Kidney epithelial cell (primary cell): ENCODE measurements at regions not wholly inside any gene's neighbourhood (a gene's known extent, or its start where the extent isn't known, plus 50 kb on each side); places are given as distances from the start of the nearest gene placed in this dataset.

Experiments
- DNase-seq: peaks from one replicate; pipeline ENCODE4 v3.0.0-alpha.2; 2010; ENCODE audit warnings: low read depth
- H3K27me3 ChIP-seq: 2 replicates; pipeline ENCODE4 v1.6.0; 2011; ENCODE audit warnings: low read length; ENCODE audit not compliant: control insufficient read depth, insufficient read depth
- H3K36me3 ChIP-seq: 2 replicates; pipeline ENCODE4 v1.5.1; 2011; ENCODE audit warnings: low read length; ENCODE audit not compliant: control insufficient read depth, insufficient read depth
- H3K4me3 ChIP-seq: 2 replicates; pipeline ENCODE4 v1.5.1; 2011; ENCODE audit warnings: low read depth, mild to moderate bottlenecking, control low read depth, low read length
- TF ChIP-seq, protein P1 (sequence below): IDR thresholded peaks from 2 replicates; pipeline ENCODE4 v1.5.1; 2011; ENCODE audit warnings: mild to moderate bottlenecking, moderate library complexity, low read length, control low read depth, inconsistent platforms; ENCODE audit not compliant: insufficient read depth, poor library complexity, severe bottlenecking

DNA sequence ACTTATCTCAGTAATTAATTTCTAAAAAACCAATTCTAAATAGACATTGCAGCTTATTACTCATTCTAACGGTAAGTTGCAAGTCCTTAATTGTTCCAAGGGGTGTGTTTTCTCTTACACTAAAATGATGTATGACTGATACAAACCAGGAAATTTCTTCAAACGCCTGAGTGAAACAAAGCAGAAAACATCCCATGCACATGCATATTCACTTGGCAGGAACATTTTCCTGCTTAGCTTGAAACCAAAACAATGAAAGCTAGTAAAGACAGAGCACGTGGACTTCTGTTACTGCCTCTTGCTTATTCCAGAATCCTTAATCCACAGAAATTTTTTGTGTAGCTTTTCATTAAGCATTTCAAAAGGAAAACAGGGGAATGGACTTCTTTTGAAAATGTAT is 187.7 kb downstream of the MTERF1 start:
- no peak overlapping the region for H3K4me3 ChIP-seq
- DNase-seq, result no peak
- no peaks in the 10 kb centered on the region for H3K36me3 ChIP-seq
- no peaks in the 10 kb centered on the region for H3K27me3 ChIP-seq
- TF ChIP-seq, protein P1, sequence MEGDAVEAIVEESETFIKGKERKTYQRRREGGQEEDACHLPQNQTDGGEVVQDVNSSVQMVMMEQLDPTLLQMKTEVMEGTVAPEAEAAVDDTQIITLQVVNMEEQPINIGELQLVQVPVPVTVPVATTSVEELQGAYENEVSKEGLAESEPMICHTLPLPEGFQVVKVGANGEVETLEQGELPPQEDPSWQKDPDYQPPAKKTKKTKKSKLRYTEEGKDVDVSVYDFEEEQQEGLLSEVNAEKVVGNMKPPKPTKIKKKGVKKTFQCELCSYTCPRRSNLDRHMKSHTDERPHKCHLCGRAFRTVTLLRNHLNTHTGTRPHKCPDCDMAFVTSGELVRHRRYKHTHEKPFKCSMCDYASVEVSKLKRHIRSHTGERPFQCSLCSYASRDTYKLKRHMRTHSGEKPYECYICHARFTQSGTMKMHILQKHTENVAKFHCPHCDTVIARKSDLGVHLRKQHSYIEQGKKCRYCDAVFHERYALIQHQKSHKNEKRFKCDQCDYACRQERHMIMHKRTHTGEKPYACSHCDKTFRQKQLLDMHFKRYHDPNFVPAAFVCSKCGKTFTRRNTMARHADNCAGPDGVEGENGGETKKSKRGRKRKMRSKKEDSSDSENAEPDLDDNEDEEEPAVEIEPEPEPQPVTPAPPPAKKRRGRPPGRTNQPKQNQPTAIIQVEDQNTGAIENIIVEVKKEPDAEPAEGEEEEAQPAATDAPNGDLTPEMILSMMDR, result no peak

DNA sequence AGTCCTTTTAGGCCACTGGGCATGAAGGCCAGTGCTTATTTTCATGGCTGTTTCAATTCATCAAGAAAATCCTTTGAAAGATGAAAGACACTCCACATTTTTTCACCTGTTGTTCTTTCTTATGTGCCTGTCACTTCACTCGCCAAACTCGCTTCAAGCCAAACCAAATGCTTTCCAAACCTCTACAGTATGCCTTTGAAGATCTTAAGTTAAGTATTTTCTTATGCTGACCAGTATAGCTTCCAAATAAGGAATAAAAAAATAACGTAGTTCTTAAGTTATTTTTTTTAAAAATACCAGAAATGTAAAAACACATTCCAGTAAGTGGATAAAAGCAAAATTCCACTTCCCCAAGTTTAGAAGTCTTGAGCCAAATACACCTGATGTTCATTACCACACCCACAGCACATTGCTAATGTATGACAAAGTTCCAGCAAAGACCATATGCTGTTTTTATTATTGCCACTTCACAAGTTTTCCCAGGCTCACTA is 186.1 kb downstream of the MTERF1 start:
- Histone ChIP-seq H3K4me3 (no peak overlapping the region), H3K27me3 (no peaks in the 10 kb centered on the region), H3K36me3 (no peaks in the 10 kb centered on the region)
- no peak for DNase-seq
- TF ChIP-seq, protein P1, result no peak

DNA sequence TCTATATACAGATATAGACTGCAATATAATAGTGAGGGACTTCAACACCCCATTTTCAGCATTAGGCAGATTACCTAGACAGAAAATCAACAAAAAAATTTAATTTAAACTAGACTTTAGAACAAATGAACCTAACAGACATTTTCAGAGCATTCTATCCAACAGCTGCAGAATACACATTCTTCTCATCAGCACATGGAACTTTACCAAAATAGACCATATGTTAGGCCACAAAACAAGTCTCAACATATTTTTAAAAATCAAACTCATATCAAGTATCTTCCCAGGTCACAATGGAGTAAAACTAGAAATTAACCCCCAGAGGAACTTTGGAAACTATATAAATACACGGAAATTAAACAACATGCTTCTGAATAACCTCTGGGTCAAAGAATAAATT is 169.6 kb downstream of the MTERF1 start:
- no peaks in the 10 kb centered on the region for H3K36me3 ChIP-seq
- H3K27me3 ChIP-seq, result no peaks in the 10 kb centered on the region
- TF ChIP-seq, protein P1, result no peak
- no peak overlapping the region for H3K4me3 ChIP-seq
- DNase-seq, result no peak

DNA sequence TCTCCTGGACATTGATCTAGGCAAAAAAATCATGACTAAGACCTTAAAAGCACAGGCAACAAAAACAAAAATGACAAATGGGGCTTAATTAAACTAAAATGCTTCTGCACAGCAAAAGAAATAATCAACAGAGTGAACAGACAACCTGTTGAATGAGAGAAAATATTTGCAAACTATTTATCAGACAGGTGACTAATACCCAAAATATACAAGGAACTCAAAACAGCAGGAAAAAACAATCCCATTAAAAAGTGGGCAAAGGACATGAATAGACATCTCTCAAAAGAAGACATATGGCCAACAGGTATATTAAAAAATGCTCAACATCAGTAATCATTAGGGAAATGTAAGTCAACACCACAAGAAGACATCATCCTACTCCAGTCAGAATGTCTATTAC is 166.8 kb downstream of the MTERF1 start:
- Histone ChIP-seq H3K4me3 (no peak overlapping the region), H3K27me3 (no peaks in the 10 kb centered on the region), H3K36me3 (no peaks in the 10 kb centered on the region)
- no peak for DNase-seq
- TF ChIP-seq, protein P1, result no peak

DNA sequence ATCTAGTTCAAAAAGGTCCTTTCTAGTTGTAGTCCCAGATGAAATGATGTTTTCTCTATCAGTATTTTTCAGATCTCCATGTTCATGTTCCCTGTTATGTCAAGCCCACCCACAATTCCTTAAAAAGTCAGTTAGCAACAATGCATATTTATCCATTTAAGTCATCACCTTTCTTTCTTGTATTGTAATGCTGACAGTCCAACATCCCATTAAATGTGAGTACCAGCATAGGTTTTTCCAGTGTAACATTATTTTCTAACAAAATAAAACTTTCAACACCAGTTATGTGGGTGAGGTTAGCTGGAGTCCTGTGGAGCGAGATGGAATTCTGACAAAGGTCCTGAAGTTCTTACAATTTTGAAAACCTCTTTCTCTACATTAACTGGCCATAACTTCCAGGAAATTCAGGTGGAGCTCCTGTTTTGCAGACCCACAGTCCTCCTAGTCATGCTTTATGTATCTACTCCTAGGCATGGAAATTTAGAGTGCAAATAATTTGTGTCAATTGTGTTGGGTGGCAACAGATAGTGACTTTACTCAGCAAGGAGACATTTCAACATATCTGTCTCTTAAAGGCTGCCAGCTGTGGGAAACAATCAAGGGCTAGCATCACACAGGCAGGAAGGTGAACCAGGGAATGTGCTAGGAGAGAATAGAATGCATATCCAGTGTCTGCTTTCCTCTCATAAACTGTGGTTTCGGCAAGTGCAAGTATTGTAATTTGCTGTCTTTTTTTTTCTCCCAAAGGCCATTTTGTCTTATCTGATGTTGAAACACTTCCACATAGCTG is 162.6 kb downstream of the MTERF1 start:
- H3K36me3 ChIP-seq, result no peaks in the 10 kb centered on the region
- no peak overlapping the region for H3K4me3 ChIP-seq
- DNase-seq, result no peak
- TF ChIP-seq, protein P1, result no peak
- no peaks in the 10 kb centered on the region for H3K27me3 ChIP-seq

DNA sequence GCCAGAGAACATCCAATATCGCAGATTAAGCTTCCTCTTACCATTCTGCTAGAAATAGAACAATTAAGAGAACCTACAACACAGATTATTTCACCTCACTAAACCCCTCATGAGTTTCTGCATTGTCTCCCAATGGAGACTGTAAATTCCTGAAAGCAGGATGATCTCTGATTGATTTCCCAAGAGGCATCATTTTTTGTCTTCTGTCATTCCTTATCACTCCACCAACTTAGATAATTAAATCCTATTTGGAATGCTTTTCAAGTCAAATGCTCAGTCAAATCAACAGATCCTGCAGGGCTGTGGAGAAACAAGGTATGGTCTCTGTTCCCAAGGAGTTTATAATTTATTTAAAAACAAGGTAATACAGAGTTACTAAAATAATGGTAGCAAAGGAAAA is 161.5 kb downstream of the MTERF1 start:
- Histone ChIP-seq H3K4me3 (no peak overlapping the region), H3K27me3 (no peaks in the 10 kb centered on the region), H3K36me3 (no peaks in the 10 kb centered on the region)
- TF ChIP-seq, protein P1, result no peak
- no peak for DNase-seq
